ENCODE measurements at regions not wholly inside any gene's neighbourhood (a gene's known extent, or its start where the extent isn't known, plus 50 kb on each side); places are given as distances from the start of the nearest gene placed in this dataset.

DNA sequence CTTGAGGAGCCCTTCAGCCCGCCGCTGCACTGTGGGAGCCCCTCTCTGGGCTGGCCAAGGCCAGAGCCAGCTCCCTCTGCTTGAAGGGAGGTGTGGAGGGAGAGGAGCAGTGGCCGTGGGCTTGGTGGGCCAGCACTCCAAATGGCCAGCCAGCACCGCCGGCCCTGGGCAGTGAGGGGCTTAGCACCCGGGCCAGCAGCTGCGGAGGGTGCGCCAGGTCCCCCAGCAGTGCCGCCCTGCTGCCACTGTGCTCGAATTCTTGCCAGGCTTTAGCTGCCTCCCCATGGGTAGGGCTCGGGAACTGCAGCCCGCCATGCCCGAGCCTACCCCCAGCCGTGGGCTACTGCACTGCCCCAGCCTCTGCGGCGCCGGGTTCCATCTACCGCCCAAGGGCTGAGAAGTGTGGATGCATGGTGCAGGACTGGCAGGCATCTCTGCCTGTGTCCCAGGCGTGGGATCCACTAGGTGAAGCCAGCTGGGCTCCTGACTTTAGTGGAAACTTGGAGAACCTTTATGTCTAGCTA, 82.7 kb downstream of the KCNA4 start:
- Mint-ChIP-seq H3K4me1 (ENCODE audit: low read depth, unreplicated experiment) (no peaks in the 10 kb centered on the region), H3K27me3 (ENCODE audit: unreplicated experiment) (peaks cover 2% of the 10 kb centered on the region), H3K27ac (ENCODE audit: unreplicated experiment) (no peak overlapping the region), H3K4me3 (ENCODE audit: unreplicated experiment) (no peak overlapping the region), H3K9me3 (ENCODE audit: unreplicated experiment) (no peaks in the 10 kb centered on the region), H3K36me3 (ENCODE audit: unreplicated experiment) (no peaks in the 10 kb centered on the region)
- TF ChIP-seq, protein P1, sequence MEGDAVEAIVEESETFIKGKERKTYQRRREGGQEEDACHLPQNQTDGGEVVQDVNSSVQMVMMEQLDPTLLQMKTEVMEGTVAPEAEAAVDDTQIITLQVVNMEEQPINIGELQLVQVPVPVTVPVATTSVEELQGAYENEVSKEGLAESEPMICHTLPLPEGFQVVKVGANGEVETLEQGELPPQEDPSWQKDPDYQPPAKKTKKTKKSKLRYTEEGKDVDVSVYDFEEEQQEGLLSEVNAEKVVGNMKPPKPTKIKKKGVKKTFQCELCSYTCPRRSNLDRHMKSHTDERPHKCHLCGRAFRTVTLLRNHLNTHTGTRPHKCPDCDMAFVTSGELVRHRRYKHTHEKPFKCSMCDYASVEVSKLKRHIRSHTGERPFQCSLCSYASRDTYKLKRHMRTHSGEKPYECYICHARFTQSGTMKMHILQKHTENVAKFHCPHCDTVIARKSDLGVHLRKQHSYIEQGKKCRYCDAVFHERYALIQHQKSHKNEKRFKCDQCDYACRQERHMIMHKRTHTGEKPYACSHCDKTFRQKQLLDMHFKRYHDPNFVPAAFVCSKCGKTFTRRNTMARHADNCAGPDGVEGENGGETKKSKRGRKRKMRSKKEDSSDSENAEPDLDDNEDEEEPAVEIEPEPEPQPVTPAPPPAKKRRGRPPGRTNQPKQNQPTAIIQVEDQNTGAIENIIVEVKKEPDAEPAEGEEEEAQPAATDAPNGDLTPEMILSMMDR (IDR thresholded peaks at IDR 0.05; ENCODE audit: partially characterized antibody, unreplicated experiment), result no peak
- no peak for DNase-seq

DNA sequence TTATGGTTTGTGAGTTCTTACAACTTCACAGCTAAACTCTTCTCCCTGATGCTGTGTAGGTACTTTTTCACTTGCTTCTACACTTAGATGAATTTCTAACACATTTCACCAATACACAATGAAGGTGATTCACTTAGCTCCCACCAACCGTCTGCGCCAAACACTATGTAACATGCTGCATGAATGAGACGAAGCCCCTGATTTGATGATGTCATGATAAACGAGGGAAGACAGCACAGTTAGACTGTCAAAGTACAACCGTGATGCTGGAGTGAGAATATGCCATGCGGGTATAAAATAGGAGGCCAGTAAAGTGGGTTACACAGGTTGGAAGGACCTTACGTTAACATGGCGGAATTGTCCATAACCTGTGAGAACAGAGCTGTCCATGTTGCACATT, 100.8 kb downstream of the KCNA4 start:
- Mint-ChIP-seq H3K27me3 (ENCODE audit: unreplicated experiment) (no peaks in the 10 kb centered on the region), H3K36me3 (ENCODE audit: unreplicated experiment) (no peaks in the 10 kb centered on the region), H3K27ac (ENCODE audit: unreplicated experiment) (no peak overlapping the region), H3K4me3 (ENCODE audit: unreplicated experiment) (no peak overlapping the region), H3K9me3 (ENCODE audit: unreplicated experiment) (no peaks in the 10 kb centered on the region), H3K4me1 (ENCODE audit: low read depth, unreplicated experiment) (no peaks in the 10 kb centered on the region)
- TF ChIP-seq, protein P1 (IDR thresholded peaks at IDR 0.05; ENCODE audit: partially characterized antibody, unreplicated experiment), result no peak
- no peak for DNase-seq

DNA sequence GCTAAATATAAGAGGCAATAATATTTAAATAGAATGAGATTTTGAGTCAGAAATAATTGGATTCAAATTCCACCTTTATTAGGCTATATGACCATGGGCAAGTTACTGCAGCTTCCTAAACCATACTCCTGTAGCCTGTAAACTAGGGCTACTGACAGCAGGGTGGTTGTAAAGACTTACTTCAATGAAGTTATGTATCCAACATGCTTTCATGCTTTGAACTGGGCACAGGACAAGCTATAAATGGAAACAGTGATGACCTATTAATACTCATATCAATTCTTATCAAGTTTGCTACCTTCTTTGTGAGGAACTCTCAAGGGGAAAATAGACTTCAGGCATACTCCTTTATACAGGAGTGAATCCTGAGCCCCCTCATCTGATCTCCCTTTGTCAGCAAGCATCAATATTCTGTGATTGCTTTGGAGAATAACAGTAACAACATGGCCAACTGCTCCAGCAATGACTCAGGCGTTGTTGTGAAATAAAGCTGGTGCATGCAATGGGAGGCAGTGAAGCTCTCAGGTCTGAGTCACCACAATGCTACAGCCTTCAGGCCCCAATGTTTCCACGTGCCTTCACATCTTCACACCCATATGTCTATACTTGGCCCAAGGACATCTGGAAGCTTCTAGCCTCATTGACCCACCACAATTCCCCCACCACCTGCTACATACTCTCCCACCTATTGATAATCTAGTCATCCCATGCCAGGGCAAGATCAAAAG, 102.5 kb downstream of the KCNA4 start:
- DNase-seq, result no peak
- no peaks in the 10 kb centered on the region for H3K27me3 Mint-ChIP-seq (ENCODE audit: unreplicated experiment)
- no peaks in the 10 kb centered on the region for H3K4me1 Mint-ChIP-seq (ENCODE audit: low read depth, unreplicated experiment)
- no peak overlapping the region for H3K27ac Mint-ChIP-seq (ENCODE audit: unreplicated experiment)
- no peaks in the 10 kb centered on the region for H3K9me3 Mint-ChIP-seq (ENCODE audit: unreplicated experiment)
- no peaks in the 10 kb centered on the region for H3K36me3 Mint-ChIP-seq (ENCODE audit: unreplicated experiment)
- TF ChIP-seq, protein P1 (IDR thresholded peaks at IDR 0.05; ENCODE audit: partially characterized antibody, unreplicated experiment), result no peak
- no peak overlapping the region for H3K4me3 Mint-ChIP-seq (ENCODE audit: unreplicated experiment)

DNA sequence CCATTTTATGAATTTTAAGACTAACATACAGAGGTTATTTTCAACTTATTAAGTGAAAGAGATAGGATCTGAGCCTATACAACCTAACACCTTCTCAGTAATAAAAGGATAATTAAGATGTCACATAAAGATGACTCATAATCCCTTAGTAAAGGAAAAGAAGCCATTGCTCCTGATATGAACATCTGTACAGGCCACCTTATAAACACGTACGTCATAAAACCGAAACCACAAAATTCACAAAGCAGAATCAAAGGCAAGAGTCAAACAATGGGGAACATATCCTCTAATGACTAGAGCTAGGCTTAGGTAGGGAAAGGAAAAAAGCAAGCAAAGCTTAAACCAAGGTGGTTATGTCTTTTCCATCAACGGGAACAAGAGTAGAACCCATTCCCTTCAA, 103.5 kb downstream of the KCNA4 start:
- TF ChIP-seq, protein P1 (IDR thresholded peaks at IDR 0.05; ENCODE audit: partially characterized antibody, unreplicated experiment), result no peak
- Mint-ChIP-seq H3K4me3 (ENCODE audit: unreplicated experiment) (no peak overlapping the region), H3K27ac (ENCODE audit: unreplicated experiment) (no peak overlapping the region), H3K36me3 (ENCODE audit: unreplicated experiment) (no peaks in the 10 kb centered on the region), H3K27me3 (ENCODE audit: unreplicated experiment) (no peaks in the 10 kb centered on the region), H3K9me3 (ENCODE audit: unreplicated experiment) (no peaks in the 10 kb centered on the region), H3K4me1 (ENCODE audit: low read depth, unreplicated experiment) (no peaks in the 10 kb centered on the region)
- no peak for DNase-seq

DNA sequence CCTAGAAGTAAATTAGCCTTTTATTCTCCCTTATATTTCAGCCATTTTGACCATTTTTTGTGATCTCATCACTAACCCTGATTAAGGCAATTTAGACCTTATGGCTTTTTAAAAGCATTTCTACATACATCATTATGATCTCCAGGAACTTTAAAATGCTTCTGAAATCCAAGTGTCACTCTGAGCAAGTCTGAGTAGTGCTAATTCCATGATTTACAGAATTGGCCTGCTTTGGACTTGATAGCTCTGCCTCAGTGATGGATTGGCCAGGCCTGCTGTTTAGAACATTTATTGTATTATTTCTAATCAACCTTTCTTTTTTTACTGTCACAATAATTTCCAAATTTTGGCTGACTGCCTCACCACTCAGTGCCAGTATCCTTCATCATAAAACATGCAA, 116.4 kb downstream of the KCNA4 start:
- Mint-ChIP-seq H3K27ac (ENCODE audit: unreplicated experiment) (no peak overlapping the region), H3K9me3 (ENCODE audit: unreplicated experiment) (peaks cover 3% of the 10 kb centered on the region)

More for the DNA sequence above, 116.4 kb downstream of the KCNA4 start:
- H3K4me1 Mint-ChIP-seq (ENCODE audit: low read depth, unreplicated experiment), result no peaks in the 10 kb centered on the region
- TF ChIP-seq, protein P1 (IDR thresholded peaks at IDR 0.05; ENCODE audit: partially characterized antibody, unreplicated experiment), result no peak
- no peak for DNase-seq
- no peak overlapping the region for H3K4me3 Mint-ChIP-seq (ENCODE audit: unreplicated experiment)
- no peaks in the 10 kb centered on the region for H3K36me3 Mint-ChIP-seq (ENCODE audit: unreplicated experiment)
- H3K27me3 Mint-ChIP-seq (ENCODE audit: unreplicated experiment), result no peaks in the 10 kb centered on the region

All from glutamatergic neuron (in vitro differentiated cells).